Suprapubic skin (tissue), 4 donors: ENCODE measurements at regions not wholly inside any gene's neighbourhood (a gene's known extent, or its start where the extent isn't known, plus 50 kb on each side); places are given as distances from the start of the nearest gene placed in this dataset.

Source experiments
- DNase-seq, 2 donors: peaks; one replicate each; pipeline ENCODE4 v3.0.0-alpha.2; 2019; ENCODE audit warnings: low spot score in 2 of 2
- H3K27ac ChIP-seq: fragments of 200-600 bp; sonication (generic); one replicate; pipeline ENCODE4 v1.5.1; 2019
- H3K27me3 ChIP-seq: fragments of 200-600 bp; sonication (generic); one replicate; pipeline ENCODE4 v1.5.1; 2019
- H3K36me3 ChIP-seq: fragments of 200-600 bp; sonication (generic); one replicate; pipeline ENCODE4 v1.5.1; 2019
- H3K4me1 ChIP-seq: fragments of 200-600 bp; sonication (generic); one replicate; pipeline ENCODE4 v1.5.1; 2019
- H3K4me3 ChIP-seq: fragments of 200-600 bp; sonication (generic); one replicate; pipeline ENCODE4 v1.5.1; 2019; ENCODE audit warnings: mild to moderate bottlenecking
- H3K9me3 ChIP-seq: fragments of 200-600 bp; sonication (generic); one replicate; pipeline ENCODE4 v1.5.1; 2019
- EP300 ChIP-seq: sonication (generic); formaldehyde crosslinking; IDR thresholded peaks from one replicate; pipeline ENCODE4 v1.6.1; 2017; ENCODE audit warnings: antibody characterized with exemption
- POLR2A ChIP-seq, 2 donors: fragments of 450-650 bp; IDR thresholded peaks; one replicate each; pipeline ENCODE4 v1.6.1; 2017; ENCODE audit warnings: antibody characterized with exemption in 2 of 2, mild to moderate bottlenecking in 2 of 2, moderate library complexity in 2 of 2
- POLR2AphosphoS5 ChIP-seq, 3 donors: sonication (generic); formaldehyde crosslinking; IDR thresholded peaks; one replicate each; pipeline ENCODE4 v1.6.1; 2017; ENCODE audit warnings: antibody characterized with exemption in 3 of 3
- WGBS: methylation state at CpG from one replicate; pipeline ENCODE4 v1.1.5; 2018; 5-methylcytosine and 5-hydroxymethylcytosine counted together
- TF ChIP-seq, protein P1 (sequence below), 2 donors: fragments of 200-600 bp in 1 of 2; fragments of 450-650 bp in 1 of 2; sonication (generic) in 1 of 2; IDR thresholded peaks; one replicate each; pipeline ENCODE4 v1.5.1; 2016 to 2019; ENCODE audit warnings: antibody characterized with exemption in 2 of 2, mild to moderate bottlenecking in 1 of 2, moderate library complexity in 1 of 2

DNA sequence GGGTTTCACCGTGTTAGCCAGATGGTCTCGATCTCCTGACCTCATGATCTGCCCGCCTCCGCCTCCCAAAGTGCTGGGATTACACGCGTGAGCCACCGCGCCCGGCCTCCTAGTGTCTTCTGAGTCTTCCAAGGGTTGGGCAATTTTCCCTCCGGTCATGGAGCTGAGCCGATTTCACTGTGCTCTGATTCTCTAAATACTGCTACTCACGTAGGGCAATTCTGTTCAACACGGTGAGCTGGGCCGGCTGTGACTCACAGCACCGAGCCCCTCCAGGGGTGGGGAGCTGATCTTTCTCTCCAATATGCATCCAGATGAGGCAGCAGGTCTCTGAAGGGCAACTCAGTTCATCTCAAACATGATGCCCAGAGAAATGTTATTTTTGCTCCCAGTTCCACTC, 71.6 kb upstream of the CD93 start:
- Histone ChIP-seq H3K4me3 (no peak overlapping the region), H3K27me3 (no peaks in the 10 kb centered on the region), H3K9me3 (no peaks in the 10 kb centered on the region), H3K4me1 (peaks cover 74% of the 10 kb centered on the region), H3K36me3 (no peaks in the 10 kb centered on the region), H3K27ac (no peak overlapping the region)
- TF ChIP-seq POLR2AphosphoS5 (IDR thresholded peaks at IDR 0.05) = no peak
- TF ChIP-seq EP300 = no peak
- TF ChIP-seq POLR2A (IDR thresholded peaks at IDR 0.05) = no peak
- TF ChIP-seq, protein P1, sequence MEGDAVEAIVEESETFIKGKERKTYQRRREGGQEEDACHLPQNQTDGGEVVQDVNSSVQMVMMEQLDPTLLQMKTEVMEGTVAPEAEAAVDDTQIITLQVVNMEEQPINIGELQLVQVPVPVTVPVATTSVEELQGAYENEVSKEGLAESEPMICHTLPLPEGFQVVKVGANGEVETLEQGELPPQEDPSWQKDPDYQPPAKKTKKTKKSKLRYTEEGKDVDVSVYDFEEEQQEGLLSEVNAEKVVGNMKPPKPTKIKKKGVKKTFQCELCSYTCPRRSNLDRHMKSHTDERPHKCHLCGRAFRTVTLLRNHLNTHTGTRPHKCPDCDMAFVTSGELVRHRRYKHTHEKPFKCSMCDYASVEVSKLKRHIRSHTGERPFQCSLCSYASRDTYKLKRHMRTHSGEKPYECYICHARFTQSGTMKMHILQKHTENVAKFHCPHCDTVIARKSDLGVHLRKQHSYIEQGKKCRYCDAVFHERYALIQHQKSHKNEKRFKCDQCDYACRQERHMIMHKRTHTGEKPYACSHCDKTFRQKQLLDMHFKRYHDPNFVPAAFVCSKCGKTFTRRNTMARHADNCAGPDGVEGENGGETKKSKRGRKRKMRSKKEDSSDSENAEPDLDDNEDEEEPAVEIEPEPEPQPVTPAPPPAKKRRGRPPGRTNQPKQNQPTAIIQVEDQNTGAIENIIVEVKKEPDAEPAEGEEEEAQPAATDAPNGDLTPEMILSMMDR (IDR thresholded peaks at IDR 0.05) = no peak
- 74% methylated on average over 11 of the region's 15 CpGs for WGBS
- peak in 1 of 2 donors; percentile 71 for DNase-seq

DNA sequence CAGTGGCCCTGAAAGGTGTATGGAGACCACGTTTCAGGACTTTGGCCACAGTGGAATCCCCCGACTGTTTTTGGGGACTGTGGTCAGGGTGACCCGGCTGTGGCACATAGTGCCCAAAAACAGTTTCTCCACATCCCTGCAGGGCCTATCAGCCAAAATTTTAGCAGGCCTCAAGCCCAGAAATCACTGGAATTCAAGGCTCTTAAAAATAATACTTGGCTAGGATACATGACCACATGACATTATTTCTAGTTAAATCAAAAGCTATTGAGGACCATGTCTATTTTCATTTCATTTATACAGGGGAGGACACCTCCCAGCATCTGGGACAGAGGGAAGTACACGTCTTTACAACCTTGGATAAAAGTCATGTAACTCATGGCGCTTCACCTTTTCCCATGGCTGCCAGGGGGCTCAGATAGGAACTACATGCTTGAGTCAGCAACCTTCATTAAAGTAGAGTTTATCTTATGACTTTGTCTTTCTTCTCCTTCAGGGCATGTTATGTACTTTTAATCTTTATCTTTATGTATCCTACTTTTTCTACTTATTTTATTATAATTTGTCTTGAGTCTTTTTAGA, 70.8 kb upstream of the CD93 start:
- H3K4me3 ChIP-seq = no peak overlapping the region
- no peaks in the 10 kb centered on the region for H3K27me3 ChIP-seq
- no peaks in the 10 kb centered on the region for H3K9me3 ChIP-seq
- peak overlapping the region; percentile 35 for H3K27ac ChIP-seq
- no peaks in the 10 kb centered on the region for H3K36me3 ChIP-seq
- no peak for DNase-seq
- peaks cover 68% of the 10 kb centered on the region for H3K4me1 ChIP-seq
- TF ChIP-seq POLR2A (IDR thresholded peaks at IDR 0.05) = no peak
- TF ChIP-seq POLR2AphosphoS5 (IDR thresholded peaks at IDR 0.05) = no peak
- TF ChIP-seq EP300 = no peak
- TF ChIP-seq, protein P1 (IDR thresholded peaks at IDR 0.05) = no peak
- 71% methylated on average over 5 of the region's 5 CpGs for WGBS

DNA sequence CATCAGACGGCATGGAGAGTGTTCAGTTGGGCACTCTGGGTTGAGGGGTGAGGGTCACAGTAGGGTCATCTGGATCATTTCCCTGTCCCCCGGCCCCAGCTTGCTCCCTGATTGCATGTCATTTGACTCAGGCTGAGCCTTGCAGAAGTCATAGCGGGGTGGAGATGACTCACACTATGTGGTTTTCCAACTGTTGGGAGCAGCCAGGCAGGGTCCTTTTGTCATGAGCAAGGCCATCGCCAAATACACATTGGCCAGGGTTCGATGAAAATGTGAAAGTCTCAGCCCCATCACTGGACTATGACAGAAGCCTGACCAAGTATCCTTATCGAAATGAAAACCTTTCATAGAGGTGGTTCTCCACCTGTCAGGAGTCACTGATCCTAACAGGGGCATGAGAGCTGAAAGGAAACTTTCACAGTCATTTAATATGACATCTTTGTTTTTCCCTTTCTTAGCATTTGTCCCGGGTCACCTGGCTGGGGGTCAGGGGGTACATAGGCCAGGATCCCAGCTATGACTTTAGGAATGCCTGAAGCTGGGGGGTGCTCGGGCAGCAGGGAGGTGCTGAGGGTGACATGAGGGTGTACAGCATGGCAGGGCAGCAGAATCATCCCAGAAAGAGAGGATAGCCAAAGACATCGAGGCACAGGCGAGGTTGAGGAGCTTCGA, 70.2 kb upstream of the CD93 start:
- Histone ChIP-seq H3K27ac (peak overlapping the region; percentile 35), H3K4me1 (peaks cover 62% of the 10 kb centered on the region), H3K27me3 (no peaks in the 10 kb centered on the region), H3K36me3 (no peaks in the 10 kb centered on the region), H3K4me3 (no peak overlapping the region), H3K9me3 (no peaks in the 10 kb centered on the region)
- no peak for TF ChIP-seq POLR2A (IDR thresholded peaks at IDR 0.05)
- TF ChIP-seq, protein P1 (IDR thresholded peaks at IDR 0.05) = no peak
- no peak for TF ChIP-seq POLR2AphosphoS5 (IDR thresholded peaks at IDR 0.05)
- no peak for TF ChIP-seq EP300
- DNase-seq = no peak
- WGBS = 92% methylated on average over 9 of the region's 11 CpGs

DNA sequence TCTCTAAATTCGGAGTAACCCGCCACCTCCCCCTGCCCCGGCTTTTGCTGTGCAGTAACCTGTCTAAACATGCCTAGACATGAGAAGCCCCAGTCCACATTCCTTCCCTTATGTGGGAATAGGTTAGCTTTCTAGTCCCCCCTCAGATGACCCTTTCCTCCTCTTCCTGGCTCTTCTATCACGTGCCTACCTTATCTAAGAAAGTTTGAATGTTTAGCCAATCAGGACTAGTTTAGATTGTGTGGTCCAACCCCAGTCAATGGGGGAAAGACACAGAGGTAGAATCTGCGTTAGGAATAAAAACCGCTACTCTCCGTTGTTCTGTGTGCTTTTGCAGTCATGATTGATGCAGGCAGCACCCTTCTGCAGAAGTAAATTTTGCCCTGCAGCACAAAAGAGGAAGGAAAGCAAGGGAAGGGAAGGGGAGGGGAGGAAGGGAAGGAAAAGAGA, 69.0 kb upstream of the CD93 start:
- Histone ChIP-seq H3K4me1 (peaks cover 61% of the 10 kb centered on the region), H3K9me3 (no peaks in the 10 kb centered on the region), H3K36me3 (no peaks in the 10 kb centered on the region), H3K27me3 (no peaks in the 10 kb centered on the region), H3K4me3 (no peak overlapping the region), H3K27ac (peak overlapping the region; percentile 30)
- DNase-seq = no peak
- 53% methylated on average over 7 of the region's 7 CpGs for WGBS
- no peak for TF ChIP-seq POLR2A (IDR thresholded peaks at IDR 0.05)
- TF ChIP-seq EP300 = no peak
- TF ChIP-seq POLR2AphosphoS5 (IDR thresholded peaks at IDR 0.05) = no peak
- TF ChIP-seq, protein P1 (IDR thresholded peaks at IDR 0.05) = no peak

DNA sequence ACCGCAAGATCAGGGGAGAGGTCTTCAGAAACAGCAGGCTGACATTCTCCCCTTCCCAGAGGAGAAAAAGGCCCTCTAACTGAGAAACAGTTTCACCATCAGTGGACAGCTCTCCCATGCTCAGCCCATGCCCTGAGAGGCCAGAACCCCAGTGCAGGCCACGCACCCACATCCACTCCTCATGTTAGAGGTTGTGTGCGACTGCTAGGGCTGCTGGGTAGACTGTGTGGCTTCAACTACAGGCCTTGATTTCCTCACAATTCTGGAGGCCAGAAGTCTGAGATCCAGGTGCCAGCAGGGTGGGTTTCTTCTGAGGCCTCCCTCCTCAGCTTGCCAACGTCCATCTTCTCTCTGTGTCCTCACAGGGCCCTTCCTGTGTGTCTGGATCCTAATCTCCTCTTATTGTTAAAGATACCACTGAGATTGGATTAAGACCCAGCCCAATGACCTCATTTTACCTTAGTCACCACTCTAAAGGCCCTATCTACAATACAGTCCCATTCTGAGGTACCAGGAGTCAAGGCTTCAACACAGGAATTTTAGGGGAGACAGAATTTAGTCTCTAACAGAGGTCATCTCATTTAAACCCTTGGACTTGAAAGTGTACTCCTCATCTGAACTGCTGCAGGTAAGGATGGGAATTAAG, 67.7 kb upstream of the CD93 start:
- H3K27me3 ChIP-seq = no peaks in the 10 kb centered on the region
- no peak for DNase-seq
- no peak overlapping the region for H3K4me3 ChIP-seq
- peaks cover 59% of the 10 kb centered on the region for H3K4me1 ChIP-seq
- H3K27ac ChIP-seq = no peak overlapping the region
- no peaks in the 10 kb centered on the region for H3K9me3 ChIP-seq
- TF ChIP-seq POLR2AphosphoS5 (IDR thresholded peaks at IDR 0.05) (no peak), EP300 (no peak), POLR2A (IDR thresholded peaks at IDR 0.05) (no peak)
- TF ChIP-seq, protein P1 (IDR thresholded peaks at IDR 0.05) = no peak
- 94% methylated on average over 4 of the region's 4 CpGs for WGBS
- H3K36me3 ChIP-seq = no peaks in the 10 kb centered on the region
